H9 (cell line): ENCODE measurements at regions not wholly inside any gene's neighbourhood (a gene's known extent, or its start where the extent isn't known, plus 50 kb on each side); places are given as distances from the start of the nearest gene placed in this dataset.

ENCODE experiments used
- DNase-seq: peaks from one replicate; pipeline ENCODE4 v3.0.0-alpha.2; 2017
- H2AFZ ChIP-seq: one replicate; pipeline ENCODE4 v1.6.1; 2013; ENCODE audit warnings: mild to moderate bottlenecking, low read length, control low read depth, moderate library complexity
- H2AK5ac ChIP-seq: 2 replicates; pipeline ENCODE4 v1.6.1; 2013; ENCODE audit warnings: low read length, control low read depth, mixed read lengths; ENCODE audit not compliant: insufficient read length
- H2BK120ac ChIP-seq: one replicate; pipeline ENCODE4 v1.6.1; 2013; ENCODE audit warnings: low read depth, mild to moderate bottlenecking, low read length, control low read depth, inconsistent platforms; ENCODE audit not compliant: poor library complexity, severe bottlenecking
- H2BK12ac ChIP-seq: 2 replicates; pipeline ENCODE4 v1.6.1; 2013; ENCODE audit warnings: low read length, control low read depth, mixed read lengths, low read depth; ENCODE audit not compliant: insufficient read length
- H2BK15ac ChIP-seq: 2 replicates; pipeline ENCODE4 v1.6.1; 2013; ENCODE audit warnings: low read depth, low read length, control low read depth
- H2BK20ac ChIP-seq: one replicate; pipeline ENCODE4 v1.6.1; 2013; ENCODE audit warnings: low read depth, mild to moderate bottlenecking, low read length, control low read depth, inconsistent platforms; ENCODE audit not compliant: poor library complexity, severe bottlenecking
- H2BK5ac ChIP-seq: 2 replicates; pipeline ENCODE4 v1.6.1; 2013; ENCODE audit warnings: low read length, control low read depth, mixed read lengths; ENCODE audit not compliant: insufficient read length
- H3K14ac ChIP-seq: 2 replicates; pipeline ENCODE4 v1.6.1; 2013; ENCODE audit warnings: low read length, control low read depth; ENCODE audit not compliant: insufficient read depth
- H3K18ac ChIP-seq: 2 replicates; pipeline ENCODE4 v1.6.1; 2013; ENCODE audit warnings: low read depth, mild to moderate bottlenecking, mixed read lengths, low read length, control low read depth; ENCODE audit not compliant: insufficient read length
- H3K23ac ChIP-seq: 2 replicates; pipeline ENCODE4 v1.6.1; 2013; ENCODE audit warnings: low read length, control low read depth, mixed read lengths, low read depth; ENCODE audit not compliant: insufficient read length
- H3K23me2 ChIP-seq: 2 replicates; pipeline ENCODE4 v1.6.1; 2013; ENCODE audit warnings: low read depth, mild to moderate bottlenecking, mixed read lengths, low read length, control low read depth; ENCODE audit not compliant: insufficient read length, poor library complexity, severe bottlenecking
- H3K27ac ChIP-seq: 2 replicates; pipeline ENCODE4 v1.5.1; 2013; ENCODE audit warnings: low read length, control low read depth, mixed read lengths, low read depth; ENCODE audit not compliant: insufficient read length
- H3K27me3 ChIP-seq: 2 replicates; pipeline ENCODE4 v1.6.1; 2013; ENCODE audit warnings: low read length, control low read depth, inconsistent platforms; ENCODE audit not compliant: insufficient read depth
- H3K4ac ChIP-seq: 2 replicates; pipeline ENCODE4 v1.6.1; 2013; ENCODE audit warnings: low read depth, mild to moderate bottlenecking, control low read depth, inconsistent platforms, low read length, moderate library complexity
- H3K4me1 ChIP-seq: 2 replicates; pipeline ENCODE4 v1.6.1; 2013; ENCODE audit warnings: low read length, control low read depth, inconsistent platforms; ENCODE audit not compliant: insufficient read depth
- H3K4me2 ChIP-seq: 2 replicates; pipeline ENCODE4 v1.6.1; 2013; ENCODE audit warnings: low read length, control low read depth, mixed read lengths; ENCODE audit not compliant: insufficient read length, insufficient read depth
- H3K56ac ChIP-seq: 2 replicates; pipeline ENCODE4 v1.6.1; 2013; ENCODE audit warnings: low read depth, mild to moderate bottlenecking, mixed read lengths, low read length, control low read depth; ENCODE audit not compliant: insufficient read length
- H3K79me1 ChIP-seq: 2 replicates; pipeline ENCODE4 v1.6.1; 2013; ENCODE audit warnings: low read depth, mild to moderate bottlenecking, moderate library complexity, low read length, control low read depth, inconsistent platforms; ENCODE audit not compliant: insufficient read depth, poor library complexity, severe bottlenecking
- H3K79me2 ChIP-seq: 2 replicates; pipeline ENCODE4 v1.6.1; 2013; ENCODE audit warnings: low read length, control low read depth, inconsistent platforms; ENCODE audit not compliant: insufficient read depth
- H3K9ac ChIP-seq: 2 replicates; pipeline ENCODE4 v1.6.1; 2013; ENCODE audit warnings: low read length, control low read depth, mixed read lengths; ENCODE audit not compliant: insufficient read length; ENCODE audit errors: extremely low read depth
- H3K9me3 ChIP-seq: one replicate; pipeline ENCODE4 v1.6.1; 2013; ENCODE audit warnings: low read depth, low read length, inconsistent platforms; ENCODE audit not compliant: control insufficient read depth
- H3T11ph ChIP-seq: one replicate; pipeline ENCODE4 v1.6.1; 2013; ENCODE audit warnings: mild to moderate bottlenecking, low read length, control low read depth, inconsistent platforms
- H4K20me1 ChIP-seq: one replicate; pipeline ENCODE4 v1.6.1; 2013; ENCODE audit not compliant: control insufficient read depth, insufficient read length, insufficient read depth
- H4K5ac ChIP-seq: 2 replicates; pipeline ENCODE4 v1.6.1; 2013; ENCODE audit warnings: low read depth, mild to moderate bottlenecking, mixed read lengths, low read length, control low read depth; ENCODE audit not compliant: insufficient read length
- H4K8ac ChIP-seq: replicated peaks from 2 replicates; pipeline ENCODE4 v1.6.1; 2013; ENCODE audit warnings: low read length, control low read depth, mixed read lengths, low read depth; ENCODE audit not compliant: insufficient read length
- H4K91ac ChIP-seq: 2 replicates; pipeline ENCODE4 v1.6.1; 2013; ENCODE audit warnings: low read depth, mild to moderate bottlenecking, moderate library complexity, mixed read lengths, low read length, control low read depth; ENCODE audit not compliant: insufficient read length
- H3K27ac Mint-ChIP-seq, 3 experiments: 2 replicates in 2 of 3; 3 replicates in 1 of 3; pipeline ENCODE4 v1.8.0; 2020 to 2021; ENCODE audit warnings: mixed read lengths in 3 of 3, mild to moderate bottlenecking in 1 of 3, moderate library complexity in 1 of 3
- H3K27me3 Mint-ChIP-seq: 2 replicates; pipeline ENCODE4 v1.8.0; 2021; ENCODE audit warnings: low read depth, mild to moderate bottlenecking, moderate library complexity, mixed read lengths
- H3K36me3 Mint-ChIP-seq, 3 experiments: 2 replicates in 2 of 3; 3 replicates in 1 of 3; pipeline ENCODE4 v1.8.0; 2020 to 2021; ENCODE audit warnings: low read depth in 3 of 3, mixed read lengths in 3 of 3; ENCODE audit not compliant: insufficient read depth in 1 of 3
- H3K4me1 Mint-ChIP-seq, 2 experiments: 2 replicates each; pipeline ENCODE4 v1.8.0; 2020; ENCODE audit warnings: mixed read lengths in 2 of 2
- H3K4me3 Mint-ChIP-seq, 2 experiments: 2 replicates in 1 of 2; 3 replicates in 1 of 2; pipeline ENCODE4 v1.8.0; 2020 to 2021; ENCODE audit warnings: mild to moderate bottlenecking in 2 of 2, mixed read lengths in 2 of 2, moderate library complexity in 1 of 2
- H3K9me3 Mint-ChIP-seq, 2 experiments: 2 replicates in 1 of 2; 3 replicates in 1 of 2; pipeline ENCODE4 v1.8.0; 2020; ENCODE audit warnings: mild to moderate bottlenecking in 2 of 2, mixed read lengths in 2 of 2, moderate library complexity in 1 of 2
- TF ChIP-seq, protein P1 (sequence below): fragments of 200-600 bp; sonication (generic); conservative IDR thresholded peaks from 3 replicates; pipeline ENCODE4 v1.8.0; 2021; ENCODE audit warnings: antibody characterized with exemption, mild to moderate bottlenecking

DNA sequence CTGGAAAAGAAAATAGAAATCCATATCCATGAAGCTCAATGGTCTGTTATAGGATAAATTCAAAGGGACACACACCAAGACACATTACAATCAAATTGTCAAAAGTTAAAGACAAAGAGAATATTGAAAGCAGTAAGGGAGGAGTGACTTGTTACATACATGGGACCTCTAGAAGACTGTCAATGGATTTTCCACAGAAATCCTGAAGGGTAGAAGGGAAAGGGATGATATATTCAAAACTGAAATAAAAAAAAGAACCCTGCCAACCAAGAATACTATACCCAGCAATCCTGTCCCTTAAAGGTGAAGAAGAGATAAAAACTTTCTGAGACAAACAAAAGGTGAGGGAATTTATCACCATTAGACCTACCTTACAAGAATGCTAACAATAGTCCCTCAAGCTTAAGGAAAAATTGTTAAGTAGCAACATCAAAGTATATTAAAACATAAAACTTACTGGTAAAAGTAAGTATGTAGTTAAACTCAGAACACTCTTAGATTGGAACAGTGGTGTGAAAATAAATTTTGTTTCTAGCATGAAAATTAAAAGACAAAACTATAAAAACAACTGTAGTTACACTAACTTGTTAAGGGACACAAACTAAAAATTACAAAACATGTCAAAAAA, 103.2 kb upstream of the APP start:
- Mint-ChIP-seq H3K4me3 (no peak overlapping the region), H3K36me3 (peaks cover 15 to 33% (median 21%) of the 10 kb centered on the region in 3 experiments), H3K27ac (no peak overlapping the region), H3K4me1 (peaks cover 4 to 8% of the 10 kb centered on the region in 2 experiments; a peak in 3 of 4 replicates), H3K9me3 (peaks cover 31 to 44% of the 10 kb centered on the region in 2 experiments), H3K27me3 (peaks cover 2% of the 10 kb centered on the region; the same call in 1 of the 2 replicates)
- no peaks in the 10 kb centered on the region for H3K23me2 ChIP-seq
- no peak overlapping the region for H3K18ac ChIP-seq
- no peak overlapping the region for H4K5ac ChIP-seq
- no peaks in the 10 kb centered on the region for H3K79me2 ChIP-seq
- H3K27me3 ChIP-seq, result no peaks in the 10 kb centered on the region
- no peak overlapping the region for H3K9ac ChIP-seq
- H3K14ac ChIP-seq, result no peak overlapping the region
- no peak overlapping the region for H3K4ac ChIP-seq
- H2BK5ac ChIP-seq, result no peak overlapping the region
- no peak overlapping the region for H2BK12ac ChIP-seq
- DNase-seq, result no peak
- no peak overlapping the region for H4K8ac ChIP-seq
- no peaks in the 10 kb centered on the region for H4K20me1 ChIP-seq
- H2AK5ac ChIP-seq, result no peak overlapping the region
- H3K56ac ChIP-seq, result no peak overlapping the region
- H2BK15ac ChIP-seq, result no peak overlapping the region
- H4K91ac ChIP-seq, result no peak overlapping the region
- H2BK120ac ChIP-seq, result no peak overlapping the region
- H2AFZ ChIP-seq, result no peak overlapping the region
- peaks cover 17% of the 10 kb centered on the region for H3K9me3 ChIP-seq
- no peak overlapping the region for H2BK20ac ChIP-seq
- H3K4me1 ChIP-seq, result no peaks in the 10 kb centered on the region
- no peak overlapping the region for H3K4me2 ChIP-seq
- no peak overlapping the region for H3K27ac ChIP-seq
- no peak overlapping the region for H3K23ac ChIP-seq
- no peaks in the 10 kb centered on the region for H3K79me1 ChIP-seq
- H3T11ph ChIP-seq, result no peak overlapping the region
- TF ChIP-seq, protein P1, sequence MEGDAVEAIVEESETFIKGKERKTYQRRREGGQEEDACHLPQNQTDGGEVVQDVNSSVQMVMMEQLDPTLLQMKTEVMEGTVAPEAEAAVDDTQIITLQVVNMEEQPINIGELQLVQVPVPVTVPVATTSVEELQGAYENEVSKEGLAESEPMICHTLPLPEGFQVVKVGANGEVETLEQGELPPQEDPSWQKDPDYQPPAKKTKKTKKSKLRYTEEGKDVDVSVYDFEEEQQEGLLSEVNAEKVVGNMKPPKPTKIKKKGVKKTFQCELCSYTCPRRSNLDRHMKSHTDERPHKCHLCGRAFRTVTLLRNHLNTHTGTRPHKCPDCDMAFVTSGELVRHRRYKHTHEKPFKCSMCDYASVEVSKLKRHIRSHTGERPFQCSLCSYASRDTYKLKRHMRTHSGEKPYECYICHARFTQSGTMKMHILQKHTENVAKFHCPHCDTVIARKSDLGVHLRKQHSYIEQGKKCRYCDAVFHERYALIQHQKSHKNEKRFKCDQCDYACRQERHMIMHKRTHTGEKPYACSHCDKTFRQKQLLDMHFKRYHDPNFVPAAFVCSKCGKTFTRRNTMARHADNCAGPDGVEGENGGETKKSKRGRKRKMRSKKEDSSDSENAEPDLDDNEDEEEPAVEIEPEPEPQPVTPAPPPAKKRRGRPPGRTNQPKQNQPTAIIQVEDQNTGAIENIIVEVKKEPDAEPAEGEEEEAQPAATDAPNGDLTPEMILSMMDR, result no peak
